Lower leg skin (tissue), 4 donors: ENCODE measurements at regions not wholly inside any gene's neighbourhood (a gene's known extent, or its start where the extent isn't known, plus 50 kb on each side); places are given as distances from the start of the nearest gene placed in this dataset.

Experiments
- DNase-seq, 2 donors: peaks; one replicate each; pipeline ENCODE4 v3.0.0-alpha.2; 2019; ENCODE audit warnings: low spot score in 2 of 2
- H3K4me3 ChIP-seq: fragments of 200-600 bp; sonication (generic); 2 replicates; pipeline ENCODE4 v1.5.1; 2017; ENCODE audit warnings: mild to moderate bottlenecking, low read depth; ENCODE audit not compliant: poor library complexity, severe bottlenecking
- POLR2A ChIP-seq, 2 donors: fragments of 450-650 bp; IDR thresholded peaks; one replicate each; pipeline ENCODE4 v1.6.1; 2016 to 2017; ENCODE audit warnings: antibody characterized with exemption in 2 of 2, mild to moderate bottlenecking in 1 of 2, moderate library complexity in 1 of 2
- WGBS, 2 donors: methylation state at CpG; one replicate each; pipeline ENCODE4 v1.1.5; 2018; 5-methylcytosine and 5-hydroxymethylcytosine counted together
- intact Hi-C: fragments of 100-400 bp; cut with DNase I; formaldehyde crosslinking; loops from one replicate; pipeline ENCODE4 v1.15.0; 2023; ENCODE audit warnings: low total_unique reads
- TF ChIP-seq, protein P1 (sequence below), 3 donors: fragments of 450-650 bp; IDR thresholded peaks; one replicate each; pipeline ENCODE4 v1.5.1; 2016; ENCODE audit warnings: antibody characterized with exemption in 3 of 3, mild to moderate bottlenecking in 3 of 3, moderate library complexity in 2 of 3

DNA sequence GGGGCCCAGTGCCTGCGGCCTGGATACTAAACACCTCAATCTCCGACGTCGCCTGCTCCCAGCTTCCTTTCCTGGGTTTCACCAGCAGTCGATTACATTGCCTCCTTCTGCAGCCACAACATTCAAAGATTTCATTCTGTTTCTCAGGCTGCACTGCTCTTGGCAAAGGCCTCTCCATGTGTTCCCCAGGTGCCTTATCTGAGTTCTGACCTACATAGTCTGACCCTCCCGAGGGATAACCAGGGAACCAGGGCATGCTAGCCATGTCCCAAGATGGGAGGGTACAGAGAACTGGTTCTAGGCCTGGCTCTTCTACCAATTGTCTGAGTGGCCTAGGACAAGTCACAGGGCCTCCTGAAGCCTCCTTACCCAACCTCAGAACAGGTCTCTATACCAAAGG lies 62.2 kb upstream of the ACSL1 start:
- TF ChIP-seq, protein P1, sequence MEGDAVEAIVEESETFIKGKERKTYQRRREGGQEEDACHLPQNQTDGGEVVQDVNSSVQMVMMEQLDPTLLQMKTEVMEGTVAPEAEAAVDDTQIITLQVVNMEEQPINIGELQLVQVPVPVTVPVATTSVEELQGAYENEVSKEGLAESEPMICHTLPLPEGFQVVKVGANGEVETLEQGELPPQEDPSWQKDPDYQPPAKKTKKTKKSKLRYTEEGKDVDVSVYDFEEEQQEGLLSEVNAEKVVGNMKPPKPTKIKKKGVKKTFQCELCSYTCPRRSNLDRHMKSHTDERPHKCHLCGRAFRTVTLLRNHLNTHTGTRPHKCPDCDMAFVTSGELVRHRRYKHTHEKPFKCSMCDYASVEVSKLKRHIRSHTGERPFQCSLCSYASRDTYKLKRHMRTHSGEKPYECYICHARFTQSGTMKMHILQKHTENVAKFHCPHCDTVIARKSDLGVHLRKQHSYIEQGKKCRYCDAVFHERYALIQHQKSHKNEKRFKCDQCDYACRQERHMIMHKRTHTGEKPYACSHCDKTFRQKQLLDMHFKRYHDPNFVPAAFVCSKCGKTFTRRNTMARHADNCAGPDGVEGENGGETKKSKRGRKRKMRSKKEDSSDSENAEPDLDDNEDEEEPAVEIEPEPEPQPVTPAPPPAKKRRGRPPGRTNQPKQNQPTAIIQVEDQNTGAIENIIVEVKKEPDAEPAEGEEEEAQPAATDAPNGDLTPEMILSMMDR (IDR thresholded peaks at IDR 0.05): no peak
- TF ChIP-seq POLR2A (IDR thresholded peaks at IDR 0.05): no peak
- intact Hi-C loops: loop anchor here (5.0 kb wide), 1 partner anchor 704 kb away; no protein-coding TSS in a partner anchor
- H3K4me3 ChIP-seq: no peak overlapping the region
- no peak for DNase-seq
- 68 to 81% methylated on average over 6 of the region's 6 CpGs for WGBS, 2 donors

DNA sequence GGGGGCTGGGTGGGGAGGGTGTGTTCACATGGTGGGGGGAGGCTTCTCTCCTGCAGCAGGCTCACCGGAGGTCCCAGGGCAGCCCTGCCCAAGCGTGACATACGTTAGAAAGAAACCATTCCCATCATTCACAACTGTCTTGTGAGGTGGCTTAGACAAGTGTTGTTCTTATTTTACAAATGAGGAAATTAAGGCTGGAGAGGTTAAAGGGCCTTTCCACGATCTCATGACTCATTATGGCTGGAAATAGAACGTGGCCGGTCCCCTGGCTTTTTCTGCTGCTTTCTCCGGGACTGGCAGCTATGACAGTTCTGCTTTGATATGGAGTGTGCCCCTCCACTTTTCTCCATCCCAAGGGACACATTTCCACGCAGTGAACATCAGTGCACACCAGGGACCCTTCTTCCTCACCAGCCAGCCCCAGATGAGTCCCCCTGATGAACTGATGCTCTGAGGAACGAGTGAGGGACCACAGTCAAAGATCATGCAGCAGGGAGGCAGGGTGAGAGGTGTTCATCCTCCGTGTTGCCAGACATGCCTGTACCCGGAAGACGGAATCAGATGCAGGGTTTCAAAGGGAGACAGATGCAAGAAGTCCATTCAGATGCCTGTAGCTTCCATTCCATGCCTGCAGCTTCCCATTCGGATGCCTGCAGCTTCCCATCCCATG lies 64.0 kb upstream of the ACSL1 start:
- TF ChIP-seq POLR2A (IDR thresholded peaks at IDR 0.05): no peak
- TF ChIP-seq, protein P1 (IDR thresholded peaks at IDR 0.05): no peak
- no peak overlapping the region for H3K4me3 ChIP-seq
- no peak for DNase-seq
- 60 to 68% methylated on average over 13 of the region's 13 CpGs for WGBS, 2 donors
- intact Hi-C loops: loop anchor here (5.0 kb wide), 1 partner anchor 702 kb away; no protein-coding TSS in a partner anchor

DNA sequence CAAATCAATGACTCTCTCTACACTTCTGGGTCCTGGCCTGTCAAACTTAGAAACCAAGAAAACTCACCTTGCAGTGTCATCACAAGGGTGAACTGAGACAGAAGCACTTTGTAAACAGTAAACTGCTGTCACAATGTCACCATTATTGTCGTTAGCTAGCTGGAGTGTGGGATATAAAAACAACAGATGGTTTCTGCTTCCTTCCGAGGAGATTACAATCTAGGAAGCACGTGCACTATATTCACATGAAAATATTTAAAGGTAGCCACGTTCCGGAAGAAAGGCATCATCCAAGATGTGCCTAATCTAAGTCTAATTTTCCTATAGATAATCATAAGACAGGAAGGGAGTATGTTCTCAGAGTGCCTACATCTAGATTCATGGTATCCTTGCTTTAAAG lies 64.7 kb upstream of the ACSL1 start:
- TF ChIP-seq, protein P1 (IDR thresholded peaks at IDR 0.05): no peak
- TF ChIP-seq POLR2A (IDR thresholded peaks at IDR 0.05): no peak
- 38 to 54% methylated on average over 5 of the region's 5 CpGs for WGBS, 2 donors
- no peak overlapping the region for H3K4me3 ChIP-seq
- DNase-seq: no peak
- intact Hi-C loops: no loop called here

DNA sequence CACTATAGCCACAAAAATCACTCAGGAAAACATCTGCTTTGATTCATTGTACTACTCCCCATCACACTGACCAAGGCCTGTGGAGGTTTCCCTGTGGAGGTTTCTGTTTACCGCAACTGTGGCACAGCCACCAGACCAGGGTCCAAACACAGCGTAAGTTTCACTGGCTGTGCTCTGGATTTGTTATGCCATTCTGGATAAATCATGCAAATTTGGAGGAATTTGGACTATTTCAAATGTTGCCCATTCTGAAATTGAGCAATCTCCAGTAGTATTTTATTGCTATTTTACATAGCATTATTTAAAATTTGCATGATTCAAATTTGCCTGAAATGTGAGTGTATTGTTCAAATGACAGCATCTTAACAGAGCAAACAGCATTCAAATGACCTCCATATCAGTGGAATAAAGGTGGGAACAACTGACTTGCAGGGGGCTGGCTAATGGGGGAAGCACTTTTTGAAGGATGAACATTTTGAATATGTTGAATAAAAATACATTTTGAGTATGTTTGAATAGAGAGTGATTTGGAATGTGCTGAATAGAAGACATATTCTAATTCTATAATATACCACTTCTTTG lies 66.1 kb upstream of the ACSL1 start:
- WGBS, 2 donors: 83 to 96% methylated on average over 2 of the region's 2 CpGs
- TF ChIP-seq, protein P1 (IDR thresholded peaks at IDR 0.05): no peak
- TF ChIP-seq POLR2A (IDR thresholded peaks at IDR 0.05): no peak
- no peak for DNase-seq

DNA sequence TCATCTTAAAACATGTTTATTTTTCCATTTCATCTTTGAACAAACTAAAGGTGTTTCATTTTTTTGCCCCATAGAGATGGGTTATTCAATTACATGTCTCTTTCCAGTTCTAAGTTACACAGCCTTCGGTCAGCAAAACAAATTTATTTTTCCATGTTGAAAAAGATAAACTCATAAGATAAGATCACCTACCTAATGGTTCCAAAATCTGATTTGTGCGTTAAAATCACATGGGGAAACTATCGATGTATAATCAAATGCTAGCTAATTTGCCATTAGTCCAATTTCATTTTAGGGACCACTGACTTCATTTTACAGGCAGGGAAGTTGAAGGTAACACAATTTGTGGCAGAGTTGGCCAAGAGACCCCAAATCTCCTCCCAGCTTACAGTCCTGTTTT lies 67.2 kb upstream of the ACSL1 start:
- intact Hi-C loops: no loop called here
- WGBS, 2 donors: 94% methylated on average over 3 of the region's 3 CpGs
- DNase-seq: no peak
- H3K4me3 ChIP-seq: no peak overlapping the region
- TF ChIP-seq, protein P1 (IDR thresholded peaks at IDR 0.05): no peak
- TF ChIP-seq POLR2A (IDR thresholded peaks at IDR 0.05): no peak

More for the DNA sequence above, 66.1 kb upstream of the ACSL1 start:
- intact Hi-C loops: no loop called here
- H3K4me3 ChIP-seq: no peak overlapping the region
